Gastrocnemius medialis (tissue), 4 donors: ENCODE measurements at regions not wholly inside any gene's neighbourhood (a gene's known extent, or its start where the extent isn't known, plus 50 kb on each side); places are given as distances from the start of the nearest gene placed in this dataset.

Experiments
- CTCF ChIP-seq, 5 experiments: fragments of 450-650 bp in 3 of 5; fragments of 200-600 bp in 2 of 5; sonication (generic) in 2 of 5; IDR thresholded peaks in 4 of 5; conservative IDR thresholded peaks in 1 of 5; 1 replicate in 4 of 5; 2 replicates in 1 of 5; pipeline ENCODE4 v1.5.1; 2016 to 2019; ENCODE audit warnings: antibody characterized with exemption in 5 of 5, mild to moderate bottlenecking in 3 of 5, moderate library complexity in 3 of 5
- POLR2A ChIP-seq, 2 donors: fragments of 450-650 bp; IDR thresholded peaks; one replicate each; pipeline ENCODE4 v1.6.1; 2017; ENCODE audit warnings: antibody characterized with exemption in 2 of 2, mild to moderate bottlenecking in 2 of 2, moderate library complexity in 2 of 2

- TF ChIP-seq POLR2A (IDR thresholded peaks at IDR 0.05) (no peak), CTCF (IDR thresholded peaks at IDR 0.05 in 4 of 5, conservative IDR thresholded peaks at IDR 0.05 in 1 of 5) (no peak)
These were observed 75.8 kb upstream of the SLC1A4 start for GRCh38 chr2:64913357-64913869.
